AG08395 (cell line): ENCODE measurements at regions not wholly inside any gene's neighbourhood (a gene's known extent, or its start where the extent isn't known, plus 50 kb on each side); places are given as distances from the start of the nearest gene placed in this dataset.
"Not testable (repeated sequence)": the region's sequence is repeated elsewhere in the genome, so short reads cannot be mapped to it uniquely, and the experiment has no call there.

Experiments used
- DNase-seq: peaks from one replicate; pipeline ENCODE4 v3.0.0; 2012; ENCODE audit warnings: mixed read lengths, low spot score

DNA sequence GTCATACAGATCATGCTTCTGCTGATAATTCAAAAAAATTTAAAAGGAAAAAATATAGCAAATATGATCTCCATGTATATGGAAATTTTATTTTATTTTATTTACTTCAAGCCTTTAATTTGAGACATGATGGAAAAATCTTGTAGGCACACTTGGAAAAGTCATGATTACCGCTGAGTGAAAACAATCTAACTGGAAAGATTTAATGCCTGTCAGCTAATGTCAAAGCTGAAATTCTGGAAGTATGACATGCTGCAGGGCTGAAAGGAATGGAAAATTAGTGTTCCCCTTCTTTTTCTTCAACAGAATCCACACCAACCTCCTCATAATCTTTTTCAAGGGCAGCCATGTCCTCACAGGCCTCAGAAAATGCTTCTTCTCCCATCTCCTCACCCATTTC, 58.2 kb downstream of the RPRM start:
- DNase-seq = no peak

GRCh38 chr2:153417077-153417476, 61.5 kb downstream of the RPRM start:
- no peak for DNase-seq

- no peak for DNase-seq
Observed at GRCh38 chr2:153416071-153416470, 62.5 kb downstream of the RPRM start.

DNA sequence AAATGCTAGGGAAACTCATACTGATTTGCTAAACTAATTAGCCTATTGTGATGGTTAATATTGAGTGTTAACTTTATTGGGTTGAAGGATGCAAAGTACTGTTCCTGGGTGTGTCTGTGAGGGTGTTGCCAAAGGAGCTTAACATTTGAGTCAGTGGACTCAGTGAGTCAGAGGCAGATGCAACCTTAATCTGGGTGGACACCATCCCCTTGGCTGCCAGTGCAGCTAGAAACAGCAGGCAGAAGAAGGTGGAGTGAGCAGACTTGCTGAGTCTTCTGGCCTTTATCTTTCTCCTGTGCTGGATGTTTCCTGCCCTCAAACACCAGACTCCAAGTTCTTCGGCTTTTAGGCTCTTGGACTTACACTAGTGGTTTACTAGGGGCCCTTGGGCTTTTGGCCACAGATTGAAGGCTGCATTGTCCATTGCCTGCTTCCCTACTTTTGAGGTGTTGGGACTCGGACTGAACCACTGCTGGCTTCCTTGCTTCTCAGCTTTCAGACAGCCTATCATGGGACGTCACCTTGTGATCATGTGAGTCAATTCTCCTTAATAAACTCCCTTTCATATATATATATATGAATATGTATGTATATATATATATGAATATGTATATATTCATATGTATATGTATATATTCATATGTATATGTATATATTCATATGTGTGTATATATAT, 69.7 kb downstream of the RPRM start:
- no peak for DNase-seq

- no peak for DNase-seq
Observed at GRCh38 chr2:153405196-153405595, 73.4 kb downstream of the RPRM start.

DNA sequence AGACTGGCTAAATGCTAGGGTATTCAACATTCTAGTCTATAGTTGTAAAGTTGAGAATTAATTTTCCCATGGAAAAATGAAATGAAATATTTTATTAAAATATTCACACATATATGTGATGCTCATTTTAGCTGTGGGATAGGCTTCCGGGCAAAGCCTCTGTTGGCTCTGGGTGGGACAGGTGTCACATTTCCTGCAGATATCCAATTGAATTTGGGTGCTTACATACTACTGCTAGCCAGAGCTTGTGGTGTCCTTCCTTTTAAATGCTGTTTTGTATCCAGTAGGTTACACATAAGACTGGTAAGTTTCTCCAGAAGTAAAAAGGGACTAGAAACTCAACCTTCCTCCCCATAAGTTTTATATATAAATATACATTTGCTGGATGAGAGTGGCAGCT, 73.8 kb downstream of the RPRM start:
- no peak for DNase-seq

- no peak for DNase-seq
Observed at GRCh38 chr2:153403940-153404339, 74.6 kb downstream of the RPRM start.

DNA sequence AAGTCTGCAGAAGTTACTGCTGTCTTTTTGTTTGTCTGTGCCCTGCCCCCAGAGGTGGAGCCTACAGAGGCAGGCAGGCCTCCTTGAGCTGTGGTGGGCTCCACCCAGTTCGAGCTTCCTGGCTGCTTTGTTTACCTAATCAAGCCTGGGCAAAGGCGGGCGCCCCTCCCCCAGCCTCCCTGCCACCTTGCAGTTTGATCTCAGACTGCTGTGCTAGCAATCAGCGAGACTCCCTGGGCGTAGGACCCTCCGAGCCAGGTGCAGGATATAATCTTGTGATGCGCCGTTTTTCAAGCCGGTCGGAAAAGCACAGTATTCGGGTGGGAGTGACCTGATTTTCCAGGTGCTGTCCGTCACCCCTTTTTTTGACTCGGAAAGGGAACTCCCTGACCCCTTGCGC, 75.2 kb downstream of the RPRM start:
- DNase-seq = not testable (repeated sequence)

GRCh38 chr2:153394686-153395085, 83.9 kb downstream of the RPRM start:
- DNase-seq = no peak

DNA sequence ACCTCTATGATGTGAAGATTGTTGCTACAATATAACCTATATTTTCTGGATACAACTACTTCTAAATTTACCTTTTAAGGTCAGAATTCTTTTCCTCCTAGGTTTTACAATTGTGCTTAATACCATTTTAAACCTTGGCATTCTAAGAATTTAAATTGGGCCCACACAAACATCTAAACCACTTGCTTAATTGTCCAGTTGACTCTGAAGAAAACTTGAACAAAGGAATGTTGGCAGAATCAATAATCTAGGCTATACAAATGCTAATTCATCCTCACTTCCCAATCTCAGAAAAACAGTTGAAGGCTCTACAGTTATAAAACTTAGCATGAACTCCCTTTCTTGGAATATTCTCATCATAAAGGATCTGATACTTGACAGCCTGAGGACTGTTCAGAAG, 84.3 kb downstream of the RPRM start:
- DNase-seq = no peak

GRCh38 chr2:153393518-153393917, 85.0 kb downstream of the RPRM start:
- DNase-seq = no peak

- no peak for DNase-seq
Observed at GRCh38 chr2:153391131-153391530, 87.4 kb downstream of the RPRM start.

GRCh38 chr2:153388246-153388645, 90.3 kb downstream of the RPRM start:
- no peak for DNase-seq

DNA sequence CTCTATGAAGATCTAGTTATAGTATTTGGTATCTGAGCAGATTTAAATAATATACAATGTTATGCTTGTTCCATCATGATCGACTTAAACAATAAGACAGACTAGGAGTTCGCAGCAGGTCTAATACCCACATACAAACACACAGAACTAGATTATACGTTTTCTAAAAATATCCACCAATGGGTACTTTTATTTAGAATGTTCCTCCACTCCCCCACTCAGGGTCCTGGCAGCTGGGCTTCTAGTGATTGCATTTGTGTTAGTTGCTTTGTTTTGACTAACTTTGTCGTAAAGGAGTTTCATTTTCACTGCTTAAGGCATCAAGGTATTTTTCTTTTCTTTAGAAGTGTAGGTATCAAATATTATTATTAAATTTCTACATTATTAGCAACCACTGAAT, 91.4 kb downstream of the RPRM start:
- no peak for DNase-seq

DNA sequence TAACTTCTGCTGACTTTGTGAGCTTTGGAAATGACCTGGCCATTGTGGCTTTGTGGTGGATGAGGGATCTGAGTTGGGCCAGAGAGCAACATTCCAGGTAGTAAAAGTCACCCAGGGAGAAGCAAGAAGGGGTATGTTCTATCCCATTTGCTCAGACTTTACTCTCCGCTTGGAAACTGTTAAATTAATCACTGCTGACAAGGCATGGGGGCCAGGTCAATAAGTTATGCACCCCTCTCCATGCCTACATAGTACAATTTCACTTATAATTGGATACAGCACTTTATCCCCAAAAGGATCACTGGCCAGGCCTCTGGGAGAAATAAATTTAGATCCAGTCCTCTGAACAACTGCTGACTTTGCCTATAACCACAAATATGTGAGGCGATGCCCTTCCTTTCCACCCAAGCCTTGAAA, 92.1 kb downstream of the RPRM start:
- no peak for DNase-seq

GRCh38 chr2:153373510-153374279, 104.9 kb downstream of the RPRM start:
- DNase-seq = no peak

DNA sequence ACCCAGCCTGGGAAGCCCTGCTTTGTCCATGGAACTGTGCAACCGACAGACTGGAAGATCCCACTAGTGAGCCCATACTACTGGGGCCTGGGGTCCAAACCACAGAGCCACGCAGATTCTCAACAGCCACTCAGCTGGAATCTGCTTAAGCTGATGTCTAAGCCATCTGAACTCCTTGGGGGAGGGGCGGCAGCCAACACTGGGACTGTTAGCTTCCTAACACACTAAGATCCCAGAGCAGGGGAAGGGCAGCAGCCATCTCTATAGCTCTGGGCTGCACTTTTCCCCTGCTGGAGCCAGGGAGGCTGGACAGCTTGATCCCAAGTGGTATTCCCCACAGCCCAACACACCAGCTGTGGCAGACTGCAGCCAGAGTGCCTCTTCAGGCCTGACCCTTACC, 118.3 kb downstream of the RPRM start:
- DNase-seq = no peak

DNA sequence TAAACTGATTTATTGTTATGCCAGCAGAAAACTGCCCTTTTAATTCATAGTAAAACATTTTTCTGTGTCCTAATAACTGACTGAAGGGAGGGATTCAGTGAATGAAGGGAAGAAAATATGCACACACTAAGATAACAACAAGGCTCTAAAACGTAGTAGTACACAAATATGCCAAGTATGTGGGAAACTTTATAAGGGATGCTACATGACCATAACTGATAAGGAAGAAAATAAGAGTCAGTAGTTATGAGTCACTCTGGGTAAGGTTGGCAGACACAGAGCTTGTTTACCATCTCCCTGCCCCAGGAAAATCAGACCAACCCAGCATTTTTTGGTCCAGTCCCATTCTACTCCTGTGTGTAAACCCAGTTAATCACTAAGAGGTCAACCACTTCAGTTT, 124.2 kb downstream of the RPRM start:
- DNase-seq = no peak

- DNase-seq = no peak
Observed at GRCh38 chr2:153349603-153350002, 129.0 kb downstream of the RPRM start.

GRCh38 chr2:153347818-153348495, 130.6 kb downstream of the RPRM start:
- no peak for DNase-seq

DNA sequence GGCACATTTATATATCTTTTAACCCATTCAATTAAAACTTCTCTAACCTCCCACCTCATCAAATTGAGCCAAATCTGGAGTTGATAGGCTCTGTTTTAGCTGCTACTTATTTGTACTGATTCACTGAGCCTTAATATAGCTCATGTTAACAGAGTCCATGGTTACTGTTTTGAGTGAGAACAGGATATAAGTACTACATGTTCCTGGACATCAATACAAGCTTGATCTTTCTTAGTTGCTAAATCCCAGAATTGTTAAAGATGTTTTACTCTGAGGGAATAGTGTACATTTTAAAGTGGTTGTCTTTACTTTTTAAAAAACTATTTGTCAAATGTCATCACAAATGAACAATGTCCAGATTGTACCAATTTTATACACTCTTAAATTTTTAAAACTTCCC, 157.7 kb downstream of the RPRM start:
- DNase-seq = no peak

DNA sequence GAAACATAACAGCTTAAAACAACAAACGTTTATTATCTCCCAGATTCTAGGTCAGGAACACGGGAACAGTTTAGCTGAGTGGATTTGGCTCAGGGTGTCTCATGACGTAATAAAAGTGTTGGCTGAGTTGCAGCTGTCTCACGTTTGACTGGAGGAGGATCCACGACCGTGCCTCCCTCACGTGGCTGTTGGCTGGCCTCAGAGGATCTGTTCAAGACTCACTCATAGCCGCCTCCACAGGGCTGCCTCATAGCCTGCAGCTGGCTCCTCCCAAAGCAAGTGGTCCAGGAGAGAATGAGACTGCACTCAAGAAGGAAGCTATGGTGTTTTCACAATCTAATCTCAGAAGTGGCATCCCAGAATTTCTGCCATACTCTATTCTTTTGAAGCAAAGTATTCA, 167.1 kb downstream of the RPRM start:
- DNase-seq = no peak

DNA sequence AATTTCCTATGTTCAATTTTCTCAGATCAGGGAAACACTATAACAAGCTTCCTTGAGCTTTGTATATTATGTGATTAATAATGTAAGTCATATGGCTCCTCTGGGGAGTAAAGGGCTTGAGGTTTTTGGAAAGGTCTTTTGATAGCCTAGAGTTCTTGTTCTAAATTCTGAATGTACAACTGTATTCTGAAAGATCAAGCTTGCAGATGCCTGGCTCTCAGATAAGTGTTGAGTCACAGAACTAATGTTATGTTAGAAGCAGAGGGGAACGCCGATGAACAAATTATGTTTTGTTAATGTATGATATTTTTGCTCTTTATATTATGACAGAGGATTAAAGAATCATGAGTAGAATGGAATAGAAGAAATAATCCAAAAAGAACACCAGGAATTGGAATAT, 170.1 kb downstream of the RPRM start:
- no peak for DNase-seq
